ENCODE measurements at regions not wholly inside any gene's neighbourhood (a gene's known extent, or its start where the extent isn't known, plus 50 kb on each side); places are given as distances from the start of the nearest gene placed in this dataset.

DNA sequence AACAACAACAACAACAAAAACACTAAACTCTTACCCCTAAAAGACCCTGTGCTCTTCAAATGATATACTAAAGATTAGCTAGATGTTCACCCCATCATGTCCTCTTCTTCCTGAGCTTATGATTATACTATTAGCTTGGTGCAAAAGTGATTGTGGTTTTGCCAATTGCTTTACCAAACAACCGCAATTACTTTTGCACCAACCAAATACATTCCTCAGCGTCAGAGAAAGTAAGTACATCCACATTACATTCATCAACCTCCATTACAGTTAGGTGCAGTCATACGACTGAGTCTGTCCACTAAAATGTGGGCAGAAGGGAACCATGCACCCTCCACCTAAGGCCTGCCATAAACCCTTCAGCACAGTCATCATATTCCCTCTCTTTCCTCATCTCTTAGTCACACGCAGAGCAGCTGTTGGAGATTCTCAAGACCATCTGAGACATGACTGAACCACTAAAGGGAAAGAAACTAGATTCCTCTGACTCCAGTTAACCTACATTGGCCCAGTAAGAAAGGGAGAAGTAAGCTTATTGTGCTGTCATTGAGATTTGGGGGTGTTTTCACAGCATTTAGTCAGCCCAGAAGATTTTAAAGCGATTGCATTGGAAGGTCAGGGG lies 181.6 kb upstream of the TLE4 start:
- Histone ChIP-seq H2BK20ac (ENCODE audit: low read length) (no peak overlapping the region), H2BK5ac (ENCODE audit: low read depth, low read length) (no peak overlapping the region), H3K4ac (replicated peaks; ENCODE audit: insufficient read length, low read depth, low read length) (no peak overlapping the region), H3K23me2 (ENCODE audit: low read depth, low read length) (no peaks in the 10 kb centered on the region), H3K79me1 (ENCODE audit: low read depth, low read length) (no peaks in the 10 kb centered on the region), H2AFZ (ENCODE audit: low read length) (no peak overlapping the region), H2AK5ac (ENCODE audit: low read depth, low read length) (no peak overlapping the region), H2BK120ac (replicated peaks; ENCODE audit: low read depth, low read length) (no peak overlapping the region), H3K27ac (ENCODE audit: low read depth, low read length) (no peak overlapping the region), H3K36me3 (ENCODE audit: control insufficient read depth in 2 of 4, insufficient read depth in 4 of 4, low read length in 3 of 4) (no peaks in the 10 kb centered on the region), H3K4me3 (ENCODE audit: extremely low read depth in 1 of 4, insufficient read depth in 2 of 4, low read depth in 3 of 4, low read length in 4 of 4) (no peak overlapping the region), H3K79me2 (ENCODE audit: control insufficient read depth in 1 of 2, insufficient read depth in 2 of 2, low read length in 2 of 2) (no peaks in the 10 kb centered on the region), H3K4me1 (replicated peaks in 1 of 4; ENCODE audit: control insufficient read depth in 3 of 4, insufficient read depth in 4 of 4, low read length in 3 of 4) (peaks cover 0 to 2% (median under 1%) of the 10 kb centered on the region in 4 experiments; a peak in 2 of 7 replicates), H3K14ac (ENCODE audit: insufficient read length) (no peak overlapping the region), H3K9me3 (ENCODE audit: insufficient read depth in 2 of 2, low read depth in 1 of 2, low read length in 1 of 2) (no peaks in the 10 kb centered on the region), H3K18ac (ENCODE audit: extremely low read depth, low read length) (no peak overlapping the region), H3K23ac (ENCODE audit: insufficient read length) (no peak overlapping the region), H4K5ac (ENCODE audit: insufficient read length, low read depth, low read length) (no peak overlapping the region), H3K9ac (replicated peaks in 1 of 4; ENCODE audit: extremely low read depth in 1 of 4, low read depth in 3 of 4, low read length in 3 of 4) (no peak overlapping the region), H2BK15ac (ENCODE audit: low read length) (no peak overlapping the region), H3K4me2 (ENCODE audit: insufficient read depth in 1 of 2, low read depth in 2 of 2, low read length in 2 of 2) (no peak overlapping the region), H4K8ac (ENCODE audit: extremely low read depth, insufficient read depth, low read length) (no peak overlapping the region), H3K27me3 (replicated peaks in 1 of 4; ENCODE audit: control insufficient read depth in 3 of 4, extremely low read depth in 1 of 4, insufficient read depth in 3 of 4, low read length in 3 of 4) (no peaks in the 10 kb centered on the region; a peak in 1 of 7 replicates), H4K20me1 (replicated peaks in 1 of 2; ENCODE audit: control insufficient read depth in 1 of 2, insufficient read depth in 2 of 2, low read length in 2 of 2) (no peaks in the 10 kb centered on the region), H4K91ac (replicated peaks; ENCODE audit: insufficient read length, low read length) (peak overlapping the region; percentile 60), H2BK12ac (ENCODE audit: low read depth, low read length) (no peak overlapping the region), H3K56ac (replicated peaks; ENCODE audit: insufficient read length, low read depth, low read length) (no peak overlapping the region)
- no peak for DNase-seq (ENCODE audit: low read depth in 1 of 2, low spot score in 2 of 2)
- no peak for FAIRE-seq
- POLR2A ChIA-PET (ENCODE audit: partially characterized antibody) = no interaction called here
- CTCF ChIA-PET (ENCODE audit: partially characterized antibody) = interaction anchor here (0.9 to 1.1 kb wide), 2 partner anchors 22 to 30 kb away, joined by 3 to 4 read pairs; no protein-coding TSS in a partner anchor
- WGBS, 2 experiments (ENCODE audit: extremely low coverage in 1 of 2, insufficient coverage in 1 of 2, insufficient read length in 1 of 2, insufficient replicate concordance in 2 of 2, low coverage in 1 of 2, low lambda C conversion rate in 2 of 2, missing lambda C conversion rate in 1 of 2) = 90% methylated on average over 5 of the region's 5 CpGs; no CpG with 5 or more reads in 1 of the 2 experiments
